ENCODE measurements at regions not wholly inside any gene's neighbourhood (a gene's known extent, or its start where the extent isn't known, plus 50 kb on each side); places are given as distances from the start of the nearest gene placed in this dataset.

DNA sequence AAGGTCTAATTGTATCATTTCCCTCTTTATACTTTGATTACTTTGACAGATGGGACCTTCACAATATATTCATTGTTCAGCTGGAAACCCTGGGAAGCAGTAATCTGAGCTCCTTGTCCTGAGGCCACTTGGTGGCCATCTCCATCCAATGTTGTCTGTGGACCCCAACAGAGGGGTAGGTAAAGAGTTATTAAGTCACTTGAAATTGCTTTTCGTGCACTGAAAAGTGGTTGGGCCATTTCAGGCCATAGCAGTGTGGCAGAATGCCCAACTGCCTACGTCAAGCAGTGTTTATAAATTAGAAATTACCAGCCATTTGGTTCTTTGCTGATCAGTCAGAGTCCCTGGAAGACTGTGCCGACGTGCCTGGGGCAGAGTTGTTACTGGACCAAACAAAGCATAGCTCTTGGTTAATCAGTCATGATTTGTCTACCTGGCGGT, 308.3 kb upstream of the USP25 start:
- DNase-seq (ENCODE audit: low read depth in 4 of 4, low spot score in 2 of 4): no peak

DNA sequence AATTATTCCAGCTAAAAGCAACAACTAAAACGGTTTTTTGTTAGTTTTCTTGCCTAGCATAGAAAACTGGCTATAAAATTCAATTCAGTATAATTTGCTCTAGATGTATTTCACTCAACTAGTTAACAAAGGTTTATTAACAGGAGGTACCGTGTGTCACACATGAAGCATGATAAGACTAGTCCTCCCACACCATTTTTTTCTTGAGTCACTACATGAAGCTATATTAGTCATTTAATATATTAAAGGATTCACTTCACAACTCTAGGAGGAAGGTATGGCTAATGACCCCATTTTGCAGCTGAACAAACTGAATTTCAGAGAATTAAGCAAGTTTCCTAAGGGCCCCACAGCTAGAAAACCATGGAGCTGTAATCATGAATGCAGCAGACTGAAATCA, 307.8 kb upstream of the USP25 start:
- no peak for DNase-seq (ENCODE audit: low read depth in 4 of 4, low spot score in 2 of 4)

DNA sequence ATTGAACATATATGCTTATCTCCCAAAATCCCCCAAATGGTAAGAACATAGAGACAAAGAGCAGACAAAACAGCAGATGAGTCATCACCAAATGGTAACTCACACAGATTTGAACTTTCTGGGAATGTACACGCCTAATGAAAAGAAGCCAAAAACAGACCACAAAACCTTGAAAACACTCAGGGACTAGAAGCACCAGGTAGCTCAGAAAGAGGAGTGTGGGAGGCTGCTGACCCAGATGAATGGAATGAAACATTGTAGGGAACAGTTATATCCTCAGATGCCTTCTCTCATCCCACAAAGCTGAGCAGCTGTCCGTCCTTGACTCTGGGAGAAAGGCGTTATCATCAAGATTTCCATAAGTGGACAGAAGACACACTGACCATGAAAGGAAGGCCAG, 307.0 kb upstream of the USP25 start:
- DNase-seq (ENCODE audit: low read depth in 4 of 4, low spot score in 2 of 4): no peak

DNA sequence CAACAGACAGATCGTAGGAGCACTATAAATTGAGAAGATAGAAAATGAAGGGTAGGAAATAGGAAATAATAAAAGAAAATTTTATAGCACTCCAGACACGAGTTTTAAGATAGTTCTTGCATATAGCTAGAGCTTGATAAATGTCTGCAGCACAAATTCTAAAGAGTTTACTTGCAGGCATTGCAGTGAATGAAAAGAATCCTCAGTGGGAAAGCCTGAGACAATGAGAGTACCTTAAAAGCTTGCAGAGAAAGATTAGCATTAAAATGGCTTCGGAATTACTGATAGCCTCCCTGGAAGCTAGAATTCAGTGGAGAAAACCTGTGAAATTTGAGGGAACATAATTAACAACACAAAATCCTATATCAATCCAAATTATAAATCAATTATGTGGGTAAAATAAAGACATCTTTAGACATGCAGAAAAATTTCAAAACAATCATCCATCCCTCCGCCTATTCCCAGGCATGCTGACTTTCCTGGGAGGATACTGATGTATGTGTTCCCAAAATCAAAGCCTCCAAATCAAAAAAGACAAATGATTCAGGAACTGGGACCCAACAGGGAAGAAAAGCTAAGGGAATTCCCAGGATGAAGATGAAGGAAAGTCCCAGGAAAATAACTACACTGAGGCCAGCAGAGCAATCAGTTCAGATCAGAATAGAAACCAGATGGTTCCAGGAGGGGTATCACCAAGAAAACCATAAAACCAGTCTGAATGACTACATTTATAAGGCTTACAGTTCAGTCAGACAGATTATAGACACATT, 305.9 kb upstream of the USP25 start:
- DNase-seq (ENCODE audit: low read depth in 4 of 4, low spot score in 2 of 4): no peak

DNA sequence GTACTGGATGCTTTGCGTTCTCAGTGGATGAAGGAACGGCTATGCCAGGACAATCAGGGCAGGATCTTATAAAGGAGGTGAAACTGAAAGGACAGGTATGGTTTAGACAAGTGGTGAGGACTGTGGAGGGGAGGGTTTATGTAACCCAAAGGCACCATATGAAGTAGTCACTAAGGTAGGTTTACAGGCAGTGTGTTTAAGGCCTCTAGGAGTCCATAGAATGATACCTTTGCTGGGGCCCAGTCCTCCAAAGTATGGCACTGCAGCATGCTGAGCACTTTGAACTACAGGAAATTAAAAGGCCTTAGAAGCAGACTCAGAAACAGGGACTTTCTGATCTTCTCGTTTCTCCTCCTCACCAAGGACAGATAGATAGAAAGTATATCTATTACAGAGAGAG, 304.7 kb upstream of the USP25 start:
- no peak for DNase-seq (ENCODE audit: low read depth in 4 of 4, low spot score in 2 of 4)

DNA sequence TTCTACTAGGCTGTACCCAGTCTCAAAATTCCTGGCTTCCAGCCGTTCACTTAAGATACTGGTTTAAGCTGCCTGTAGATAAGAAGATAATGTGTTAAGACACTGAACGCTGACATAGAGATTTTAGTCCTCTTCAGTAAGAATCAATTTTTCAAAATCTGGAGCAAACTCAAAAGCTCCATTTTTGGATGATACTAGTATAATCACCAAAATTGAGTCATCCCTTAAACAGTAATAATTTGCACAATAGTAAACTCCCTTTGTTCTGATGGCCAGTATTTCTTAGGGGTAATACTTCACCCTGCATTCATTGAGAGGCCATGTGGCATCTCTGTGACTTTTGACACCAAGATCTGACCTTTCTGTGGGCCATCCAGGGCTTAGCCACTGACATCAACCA, 299.8 kb upstream of the USP25 start:
- DNase-seq (ENCODE audit: low read depth in 4 of 4, low spot score in 2 of 4): no peak

DNA sequence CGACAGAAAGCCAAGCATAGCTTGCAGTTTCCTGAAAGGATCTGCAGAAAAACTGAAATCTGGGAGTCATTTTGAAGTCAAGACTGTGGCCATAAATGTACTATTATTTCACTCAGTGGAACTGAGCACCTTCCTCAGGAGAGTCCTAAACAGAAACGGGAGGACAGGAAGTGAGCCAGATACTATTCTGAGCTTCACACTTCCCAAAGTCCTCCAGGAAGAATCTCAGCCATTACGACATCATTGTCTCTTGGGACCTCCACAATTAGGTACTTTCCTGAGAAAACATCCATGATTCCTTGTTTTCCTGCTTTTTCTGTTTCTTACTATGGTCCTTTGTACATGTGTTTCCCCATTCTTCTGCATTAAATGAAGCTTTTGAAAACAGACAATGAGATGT, 299.2 kb upstream of the USP25 start:
- DNase-seq (ENCODE audit: low read depth in 4 of 4, low spot score in 2 of 4): no peak

DNA sequence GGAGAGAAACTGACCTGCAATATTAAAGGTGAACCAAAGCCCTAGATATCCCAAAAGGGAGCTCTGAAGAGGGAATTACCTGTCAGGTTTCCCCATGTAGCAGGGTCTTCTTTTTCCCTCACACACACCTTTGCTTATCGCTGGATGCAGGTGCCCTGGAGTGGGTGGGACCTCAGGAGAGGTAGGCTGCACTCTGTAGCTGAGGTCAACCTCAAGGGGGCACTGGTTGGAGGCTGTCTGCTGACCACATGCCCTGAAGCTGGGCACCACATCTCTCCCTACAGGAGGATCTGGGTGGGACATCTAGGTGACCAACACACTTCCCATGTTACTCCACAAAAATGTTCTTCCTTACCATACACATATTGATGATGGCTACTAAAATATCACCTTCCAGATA, 298.7 kb upstream of the USP25 start:
- DNase-seq (ENCODE audit: low read depth in 4 of 4, low spot score in 2 of 4): no peak

DNA sequence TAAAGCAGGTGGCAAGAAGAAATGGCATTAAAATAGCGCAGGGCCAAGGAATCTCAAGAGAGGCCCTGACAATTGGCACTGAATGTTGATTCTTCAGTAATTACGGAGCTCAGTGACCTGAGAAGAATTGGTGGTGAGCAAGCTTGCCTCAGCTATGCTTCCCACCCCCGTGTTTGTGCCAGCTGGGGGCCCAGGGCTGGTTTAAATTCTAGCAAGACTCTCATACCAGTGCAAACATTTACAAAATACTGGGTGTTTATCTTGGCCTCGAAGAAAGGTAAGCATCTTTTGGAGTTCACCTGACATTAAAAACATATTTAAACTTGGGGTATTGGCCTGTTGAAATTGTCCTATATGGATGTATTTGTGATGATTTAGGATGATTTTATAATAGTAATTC, 296.7 kb upstream of the USP25 start:
- DNase-seq (ENCODE audit: low read depth in 4 of 4, low spot score in 2 of 4): no peak

DNA sequence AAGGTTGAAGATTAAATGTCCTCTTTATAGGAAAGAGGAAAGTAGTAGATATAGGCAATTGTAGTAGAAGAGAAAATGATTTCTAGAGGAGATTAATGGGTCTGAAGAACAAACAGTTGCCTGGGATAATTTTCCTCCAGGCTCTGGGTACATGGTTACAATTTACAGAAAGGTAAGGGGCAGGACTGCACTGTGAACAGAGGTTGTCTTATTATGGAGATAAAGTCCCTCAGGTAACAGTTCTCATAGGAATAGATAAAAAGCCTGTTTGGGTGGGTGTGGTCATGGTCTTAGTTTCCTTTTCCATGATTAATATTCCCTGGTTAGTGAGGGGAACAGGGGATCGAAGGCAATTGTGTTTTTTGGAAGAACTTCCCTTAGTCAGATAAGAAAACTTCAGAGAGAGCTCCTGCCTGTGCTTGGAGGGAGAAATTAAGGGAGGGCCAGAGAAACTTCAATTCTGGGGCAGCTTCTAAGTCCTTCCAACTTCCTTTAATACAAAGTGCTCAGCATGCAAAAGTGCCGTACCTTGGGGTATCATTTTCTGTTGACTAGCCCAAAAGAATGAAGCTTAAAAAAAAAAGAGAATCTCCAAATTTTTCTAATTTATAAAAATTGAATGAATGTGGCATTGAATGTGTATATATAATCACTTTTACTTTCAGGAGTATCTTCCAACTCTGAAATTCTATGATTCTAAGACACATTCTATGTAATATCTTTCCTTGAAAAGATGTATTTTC, 295.4 kb upstream of the USP25 start:
- DNase-seq (ENCODE audit: low read depth in 4 of 4, low spot score in 2 of 4): no peak

DNA sequence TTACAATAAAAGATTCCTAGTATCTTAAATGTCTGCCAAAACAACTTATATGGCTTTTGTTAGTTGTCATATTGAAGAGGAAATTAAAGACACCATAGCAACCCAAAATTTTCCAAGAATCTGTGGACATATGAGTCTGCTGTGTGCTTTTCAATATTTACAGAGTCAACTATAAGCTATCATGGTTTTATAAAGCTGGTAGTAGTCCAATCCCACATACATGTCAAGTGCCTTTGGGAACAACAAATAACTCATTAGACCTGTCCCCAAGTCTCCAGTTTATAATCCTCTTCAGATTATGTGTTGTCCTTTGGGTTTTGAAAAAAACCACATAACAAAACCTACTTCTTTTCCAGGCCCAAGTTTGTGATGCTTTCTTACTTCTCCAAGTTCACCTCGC, 293.8 kb upstream of the USP25 start:
- no peak for DNase-seq (ENCODE audit: low read depth in 4 of 4, low spot score in 2 of 4)

DNA sequence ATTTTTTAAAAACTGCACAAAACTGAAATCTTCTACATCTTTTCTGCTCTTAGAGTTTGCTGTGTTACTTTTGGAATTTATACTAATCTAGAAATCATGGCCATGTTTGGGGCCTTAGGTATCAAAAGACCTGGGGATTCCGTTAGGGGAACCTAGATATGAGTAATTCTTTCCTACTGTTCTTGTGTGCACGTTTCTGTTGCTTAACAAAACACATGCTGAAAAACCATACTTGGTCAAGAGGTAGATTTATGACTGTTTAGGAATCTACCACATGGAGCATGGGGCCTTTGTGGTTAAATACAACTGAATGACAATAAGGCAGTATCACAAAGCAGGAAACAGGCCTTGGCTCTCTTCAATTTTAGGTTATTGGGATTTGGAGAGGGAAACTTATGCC, 291.9 kb upstream of the USP25 start:
- DNase-seq (ENCODE audit: low read depth in 4 of 4, low spot score in 2 of 4): no peak

DNA sequence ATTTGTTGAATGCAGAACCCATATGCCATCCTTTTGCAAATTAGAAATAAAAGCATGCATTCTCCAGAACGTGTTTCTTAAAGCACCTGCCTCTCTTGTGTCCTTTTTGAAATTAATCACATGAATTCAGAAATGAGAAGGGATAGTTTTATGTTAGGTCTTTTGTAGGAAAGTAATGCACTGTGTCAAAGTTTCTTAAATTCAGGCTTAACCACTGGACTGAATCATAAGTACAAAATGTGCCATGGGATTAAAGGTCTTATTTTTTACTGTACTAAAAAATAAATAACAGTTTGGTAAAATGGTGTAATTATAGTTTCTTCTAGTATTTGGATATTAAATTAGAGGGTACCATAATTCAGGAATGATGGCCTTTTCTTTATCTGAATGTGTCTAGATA, 290.1 kb upstream of the USP25 start:
- no peak for DNase-seq (ENCODE audit: low read depth in 4 of 4, low spot score in 2 of 4)

DNA sequence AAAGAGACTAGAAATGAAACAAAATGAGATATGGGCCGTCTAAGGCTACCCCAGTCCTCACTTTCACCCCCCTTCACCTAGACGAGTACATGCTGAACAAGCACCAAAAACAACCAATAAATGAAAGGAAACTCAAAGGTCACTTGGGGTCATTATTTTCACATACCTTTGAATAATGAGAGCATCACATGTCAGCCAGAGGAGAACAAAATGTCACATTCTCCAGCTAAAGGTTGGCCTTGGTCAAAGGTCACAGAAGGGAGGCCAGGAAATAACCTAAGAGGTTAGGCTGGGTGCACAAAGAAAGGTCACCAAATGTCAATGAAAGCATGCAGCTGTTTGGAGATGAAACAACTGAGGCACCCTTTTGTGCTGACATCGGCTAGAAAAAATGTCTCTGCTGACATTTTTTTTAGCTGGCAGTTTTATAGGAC, 288.7 kb upstream of the USP25 start:
- no peak for DNase-seq (ENCODE audit: low read depth in 4 of 4, low spot score in 2 of 4)

DNA sequence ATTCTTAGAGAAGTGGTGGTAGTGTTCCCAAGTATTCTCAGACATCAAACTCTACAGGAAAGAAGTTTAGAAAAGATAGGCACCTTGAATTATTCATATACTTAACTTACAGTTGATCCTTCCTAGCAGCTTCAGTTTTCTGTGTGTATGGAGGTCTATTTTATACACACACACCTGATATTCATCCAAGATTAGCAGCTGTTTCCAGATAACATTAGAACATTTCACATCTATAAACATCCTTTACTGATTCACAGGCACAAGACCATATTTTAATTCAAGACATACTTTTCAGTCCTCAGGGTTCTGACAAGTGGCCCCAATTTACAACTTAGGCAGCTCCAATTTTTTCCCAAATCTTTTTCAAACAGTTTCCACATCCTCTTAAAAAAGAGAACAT, 287.8 kb upstream of the USP25 start:
- DNase-seq (ENCODE audit: low read depth in 4 of 4, low spot score in 2 of 4): no peak

DNA sequence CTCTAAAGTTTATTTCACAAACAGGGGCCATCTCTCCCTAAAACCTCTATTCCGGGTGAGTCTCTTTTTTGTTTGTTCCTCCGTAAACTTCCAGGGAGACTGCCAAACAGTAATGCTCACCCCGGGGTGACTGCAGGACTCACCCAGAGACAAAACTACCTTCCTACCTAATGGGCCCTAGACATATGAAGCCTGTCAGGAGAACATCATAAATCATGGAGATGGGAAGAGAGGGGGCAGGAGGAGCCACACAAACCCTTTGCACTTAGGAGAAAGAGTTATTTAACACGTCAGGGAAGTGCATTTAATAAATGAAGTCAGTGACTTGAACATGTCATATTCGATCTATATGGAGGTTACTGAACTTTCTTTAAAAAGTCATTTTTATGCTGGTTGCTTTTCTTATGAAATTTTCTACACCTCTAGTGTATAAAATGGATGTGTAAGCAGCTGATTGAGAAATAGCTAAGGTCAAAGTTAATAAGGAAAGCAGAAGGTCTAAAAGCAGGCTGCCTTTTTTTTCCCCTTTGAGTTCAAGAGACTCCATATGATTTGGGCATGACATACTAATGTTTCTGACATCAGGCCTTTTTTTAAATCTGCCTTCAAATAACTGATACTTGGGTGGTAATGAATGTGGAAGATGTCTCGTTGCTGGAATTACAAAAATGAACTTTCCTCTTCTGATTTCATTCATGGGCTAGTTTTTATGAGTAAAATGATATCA, 286.9 kb upstream of the USP25 start:
- DNase-seq (ENCODE audit: low read depth in 4 of 4, low spot score in 2 of 4): no peak

DNA sequence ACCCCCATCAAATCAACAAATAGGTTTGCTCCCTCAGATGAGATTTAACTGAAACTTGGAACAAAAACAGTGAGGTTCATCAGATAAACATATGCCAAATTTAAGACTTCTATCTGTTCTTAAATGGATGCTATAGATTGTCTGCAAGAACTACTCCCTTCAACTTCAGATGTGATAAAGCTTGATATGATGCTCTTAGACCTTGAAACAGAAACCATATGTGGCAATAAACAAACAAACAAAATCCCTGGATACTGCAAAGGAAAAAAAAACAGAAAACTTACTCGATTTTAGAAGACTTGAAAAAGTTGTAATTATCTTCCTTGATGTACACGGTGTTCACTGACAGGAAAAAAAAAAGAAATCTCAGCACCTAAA, 286.1 kb upstream of the USP25 start:
- no peak for DNase-seq (ENCODE audit: low read depth in 4 of 4, low spot score in 2 of 4)

DNA sequence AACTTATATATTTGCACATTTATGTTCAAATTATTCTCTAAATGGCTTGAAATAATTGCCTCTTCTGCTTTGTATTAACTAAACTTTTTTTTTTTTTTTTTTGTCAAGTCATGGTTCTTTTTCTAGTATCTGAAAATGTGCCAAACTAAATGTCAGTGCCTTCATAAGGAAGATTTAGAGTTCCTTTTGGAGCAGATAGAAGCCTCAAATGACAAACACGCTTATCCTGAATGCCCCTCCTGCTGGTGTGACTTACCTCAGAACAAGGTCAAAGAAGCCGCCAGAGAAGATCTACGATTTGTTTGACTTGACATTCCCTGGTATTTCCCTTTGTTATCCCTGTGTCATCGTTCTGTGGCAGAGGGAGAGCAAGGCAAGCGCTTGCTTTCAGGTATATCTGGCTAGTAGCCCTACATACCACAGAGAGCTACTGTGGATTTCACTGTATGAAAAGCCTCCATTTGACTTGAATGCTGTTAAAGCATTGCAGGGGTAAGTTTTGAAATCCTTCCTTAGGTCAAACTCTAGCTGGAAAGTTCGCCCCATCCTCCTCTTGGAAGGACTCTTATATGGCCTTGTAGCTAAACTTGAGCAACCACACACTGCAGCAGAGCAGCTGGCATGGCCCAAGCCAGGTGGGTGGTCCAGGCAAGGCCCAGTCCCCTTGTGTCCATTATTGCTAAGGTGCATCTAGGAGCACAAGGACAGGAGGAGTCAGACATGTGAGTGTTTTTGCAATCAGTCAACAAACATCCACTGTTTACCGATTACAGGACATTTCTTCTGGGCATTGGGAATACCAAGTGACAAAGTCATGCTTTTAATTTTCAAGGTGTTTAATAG, 285.4 kb upstream of the USP25 start:
- no peak for DNase-seq (ENCODE audit: low read depth in 4 of 4, low spot score in 2 of 4)

DNA sequence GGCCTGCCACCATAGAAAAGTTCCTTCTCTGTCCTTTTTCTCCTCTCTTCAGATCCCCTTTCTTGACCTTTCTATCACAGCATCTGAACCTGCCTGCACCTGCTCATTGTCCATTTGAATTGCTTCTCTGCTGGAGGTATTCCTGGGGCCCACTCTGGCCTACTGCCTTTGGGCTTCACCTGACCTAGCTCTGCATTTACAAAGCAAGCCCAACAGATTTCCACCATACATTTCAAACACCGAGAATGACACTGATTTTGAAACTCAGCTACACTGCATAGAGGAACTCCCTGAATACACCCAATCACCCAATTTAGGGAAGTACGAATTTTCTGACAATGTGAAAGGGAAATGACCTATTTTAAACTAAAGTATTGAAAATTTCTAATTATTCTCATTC, 284.5 kb upstream of the USP25 start:
- no peak for DNase-seq (ENCODE audit: low read depth in 4 of 4, low spot score in 2 of 4)

DNA sequence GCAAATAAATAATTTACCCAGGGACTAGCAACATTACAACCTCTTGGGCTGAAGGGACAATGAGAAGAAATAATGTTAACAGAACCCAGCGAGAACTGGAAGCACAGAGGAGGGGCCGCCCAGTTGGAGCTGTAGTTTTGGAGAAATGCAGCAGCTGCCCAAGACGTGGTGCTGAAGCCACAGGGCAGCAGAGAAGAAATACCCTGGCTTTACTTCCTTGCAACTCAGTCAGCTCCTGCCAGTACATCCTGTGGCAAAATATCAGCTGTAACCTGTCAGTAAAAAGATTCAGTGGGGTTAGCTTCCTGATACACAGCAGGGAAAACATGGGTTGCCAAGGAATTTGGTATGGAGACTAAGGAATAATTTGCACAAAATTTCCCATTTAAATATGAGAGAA, 283.6 kb upstream of the USP25 start:
- DNase-seq (ENCODE audit: low read depth in 4 of 4, low spot score in 2 of 4): no peak

DNA sequence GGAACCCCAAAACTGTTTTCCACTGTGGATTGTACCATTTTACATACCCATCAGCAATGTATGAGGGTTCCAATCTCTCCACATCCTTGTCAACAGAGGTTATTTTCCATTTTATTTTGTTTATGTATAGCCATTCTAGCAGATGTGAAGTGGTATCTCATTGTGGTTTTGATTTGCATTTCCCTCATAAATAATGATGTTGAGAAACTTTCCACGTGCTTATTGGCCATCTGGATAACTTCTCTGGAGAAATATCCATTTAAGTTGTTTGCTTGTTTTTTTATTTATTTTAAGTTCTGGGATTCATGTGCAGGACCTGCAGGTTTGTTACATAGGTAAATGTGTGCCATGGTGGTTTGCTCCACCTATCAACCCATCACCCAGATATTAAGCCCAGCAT, 280.2 kb upstream of the USP25 start:
- no peak for DNase-seq (ENCODE audit: low read depth in 4 of 4, low spot score in 2 of 4)
